HG03097 (cell line): ENCODE measurements at regions not wholly inside any gene's neighbourhood (a gene's known extent, or its start where the extent isn't known, plus 50 kb on each side); places are given as distances from the start of the nearest gene placed in this dataset.
"Not testable (repeated sequence)": the region's sequence is repeated elsewhere in the genome, so short reads cannot be mapped to it uniquely, and the experiment has no call there.

Source experiments
- ATAC-seq: cut with Tn5 transposase; IDR thresholded peaks from one replicate; pipeline ENCODE4 v1.9.1; 2021; ENCODE audit not compliant: unreplicated experiment, low FRiP score

DNA sequence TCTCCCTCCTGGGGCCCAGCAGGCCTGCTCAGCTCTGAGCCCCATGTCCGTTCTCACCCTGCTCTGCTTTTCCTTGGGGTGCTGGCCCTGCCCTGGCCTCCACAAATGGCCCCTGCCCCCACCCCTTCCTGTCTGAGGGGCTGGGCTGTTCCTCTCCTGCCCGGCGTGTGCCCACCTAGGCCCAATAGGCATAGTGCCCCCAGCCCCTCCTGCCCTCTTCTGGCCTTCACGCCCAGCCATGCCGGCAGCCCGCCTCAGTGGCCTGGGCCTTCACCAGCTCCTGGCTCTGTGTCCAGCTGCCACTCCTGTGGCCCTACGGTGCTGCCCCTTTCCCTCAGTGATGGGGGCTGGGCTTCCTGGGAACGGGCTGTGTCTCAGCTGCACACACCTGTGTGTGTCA lies 125.9 kb downstream of the TMEM121 start:
- ATAC-seq = not testable (repeated sequence)

DNA sequence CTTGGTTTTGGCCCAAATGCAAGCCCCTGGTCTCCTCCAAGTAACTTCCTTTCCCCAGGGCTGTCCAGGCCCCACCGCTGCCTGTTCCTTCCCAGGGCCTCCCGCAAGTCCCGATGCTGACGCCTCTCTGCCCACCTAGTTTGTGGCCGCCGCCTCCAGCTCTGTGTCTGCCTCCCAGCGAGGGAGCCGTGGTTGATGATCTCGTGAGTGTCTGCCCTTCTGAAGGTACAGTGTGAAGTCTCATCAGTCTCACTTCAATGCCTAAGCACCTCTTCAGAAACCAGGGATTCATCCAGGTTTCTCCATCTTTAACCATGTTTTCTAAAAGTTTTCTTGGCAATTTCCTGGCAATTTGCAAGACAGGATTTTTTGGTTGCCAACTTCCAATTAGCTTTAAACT lies 127.5 kb downstream of the TMEM121 start:
- not testable (repeated sequence) for ATAC-seq

DNA sequence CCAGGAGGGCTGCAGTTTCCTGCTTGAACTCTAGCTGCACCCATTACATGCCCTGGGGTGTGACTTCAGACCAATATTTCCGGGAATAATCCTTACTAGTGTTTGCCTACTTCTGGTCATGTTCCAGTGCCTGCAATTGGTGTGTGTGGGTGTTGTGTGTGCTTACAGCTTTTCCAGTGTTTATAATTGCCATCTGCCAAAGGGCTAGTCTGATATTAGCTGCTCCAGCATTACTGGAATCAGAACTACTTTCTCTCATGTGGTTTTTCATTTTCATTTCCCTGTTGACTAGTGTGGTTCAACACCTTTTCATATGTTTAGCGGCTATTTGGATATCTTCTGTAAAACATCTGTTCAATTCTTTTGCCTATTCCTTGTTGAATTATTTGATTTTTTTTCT lies 132.9 kb downstream of the TMEM121 start:
- ATAC-seq = not testable (repeated sequence)

DNA sequence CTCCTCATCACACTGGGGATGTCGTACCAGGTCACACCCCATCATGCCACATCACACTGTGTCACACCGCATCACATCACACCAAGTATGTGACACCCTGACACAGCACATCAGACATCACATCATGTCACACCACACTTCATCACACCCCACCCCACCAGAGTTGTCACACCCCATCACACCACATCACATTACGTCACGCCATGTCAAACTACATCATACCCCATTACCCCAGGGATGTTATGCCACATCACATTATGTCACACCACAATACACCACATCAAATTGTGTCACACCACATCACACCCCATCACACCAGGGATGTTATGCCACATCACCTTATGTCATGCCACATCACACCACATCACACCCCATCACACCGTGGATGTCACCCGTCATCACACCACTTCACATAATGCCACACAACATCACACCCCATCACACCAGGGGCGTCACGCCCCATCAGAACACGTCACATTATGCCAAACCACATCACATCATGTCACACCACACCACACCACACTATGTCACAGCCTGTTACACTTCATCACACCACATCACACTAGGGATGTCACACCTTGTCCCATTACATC lies 133.6 kb downstream of the TMEM121 start:
- ATAC-seq = no peak

DNA sequence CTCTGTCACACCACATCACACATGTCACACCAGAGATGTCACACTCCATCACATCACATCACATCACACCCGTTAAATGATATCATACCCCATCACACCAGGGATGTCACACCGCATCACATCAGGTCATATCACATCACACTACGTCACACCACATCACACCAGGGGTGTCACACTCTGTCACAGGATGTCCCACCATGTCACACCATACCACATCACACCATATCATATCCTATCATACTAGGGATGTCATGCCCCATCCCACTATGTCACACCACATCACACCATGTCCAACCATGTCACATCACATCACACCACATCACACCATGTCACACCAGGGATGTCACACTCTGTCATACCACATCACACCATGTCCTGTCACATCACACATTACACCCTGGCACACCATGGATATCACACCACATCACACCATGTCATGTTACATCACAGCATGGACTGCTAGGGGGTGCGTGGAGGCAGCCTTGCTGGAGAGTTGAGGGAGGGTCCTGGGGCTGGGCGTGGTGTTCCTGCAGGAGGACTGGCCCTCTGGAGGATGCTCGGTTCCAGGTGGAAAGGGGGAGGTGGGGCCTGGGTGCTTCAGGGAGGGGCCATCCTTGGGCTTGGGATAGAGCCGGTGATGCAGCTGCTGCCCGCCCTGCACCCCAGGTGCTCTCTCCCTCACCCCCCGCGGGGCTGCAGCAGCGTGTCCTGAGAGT lies 134.6 kb downstream of the TMEM121 start:
- no peak for ATAC-seq

DNA sequence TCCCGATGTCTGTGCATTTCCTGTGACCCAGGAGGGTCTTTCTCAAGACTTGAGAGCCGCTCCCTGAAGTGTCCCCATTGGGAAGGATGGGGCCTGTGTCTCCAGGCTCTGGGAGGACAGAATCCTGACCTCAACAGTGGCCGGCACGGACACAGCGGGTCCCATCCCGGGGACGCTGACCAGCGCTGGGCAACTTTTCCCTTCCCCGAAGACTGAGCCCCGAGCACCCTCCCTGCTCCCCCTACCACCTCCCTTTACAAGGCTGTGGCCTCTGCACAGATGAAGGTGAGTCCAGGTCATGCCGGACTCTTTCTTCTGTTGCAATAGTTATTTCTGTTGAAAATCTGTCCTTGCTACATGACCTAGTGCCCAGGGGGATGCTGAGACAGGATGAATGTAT lies 135.7 kb downstream of the TMEM121 start:
- not testable (repeated sequence) for ATAC-seq

DNA sequence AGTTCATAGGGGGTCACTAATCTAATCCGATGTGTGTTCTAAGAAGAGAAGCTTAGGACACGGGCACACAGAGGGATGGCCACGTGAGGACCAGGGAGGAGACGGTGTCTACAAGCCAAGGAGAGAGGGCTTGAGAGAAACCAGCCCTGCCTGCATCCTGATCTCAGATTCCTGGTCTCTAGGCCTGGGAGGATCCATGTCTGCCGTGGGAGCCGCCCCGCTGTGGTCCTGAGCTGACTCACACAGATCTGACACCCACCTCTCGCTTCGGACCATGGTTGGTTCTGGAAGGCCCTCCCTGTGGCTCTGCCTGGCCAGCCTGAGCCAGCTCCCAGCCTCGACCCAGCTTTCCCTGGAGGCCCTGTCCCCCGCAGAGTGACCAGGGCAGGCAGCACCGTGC lies 136.2 kb downstream of the TMEM121 start:
- not testable (repeated sequence) for ATAC-seq

DNA sequence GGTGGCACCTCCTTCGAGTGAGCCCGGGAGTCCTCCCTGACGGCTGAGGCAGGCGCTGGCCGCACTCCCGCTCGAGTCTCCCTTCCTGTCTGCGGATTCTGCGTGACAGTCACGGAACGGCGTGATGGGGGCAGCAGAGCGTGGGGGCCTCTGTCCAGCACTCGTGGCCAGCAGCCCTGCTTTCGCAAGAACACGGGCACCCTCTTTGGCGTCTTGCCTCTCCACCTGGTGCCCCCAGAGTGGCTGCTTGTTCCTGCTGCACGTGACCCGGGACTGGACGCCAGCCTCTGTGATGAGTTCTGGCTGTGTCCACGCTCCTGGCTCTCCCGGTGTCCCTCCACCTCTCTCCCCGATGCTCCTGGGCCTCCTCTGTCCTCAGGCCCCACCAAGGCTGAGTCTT lies 136.9 kb downstream of the TMEM121 start:
- not testable (repeated sequence) for ATAC-seq

DNA sequence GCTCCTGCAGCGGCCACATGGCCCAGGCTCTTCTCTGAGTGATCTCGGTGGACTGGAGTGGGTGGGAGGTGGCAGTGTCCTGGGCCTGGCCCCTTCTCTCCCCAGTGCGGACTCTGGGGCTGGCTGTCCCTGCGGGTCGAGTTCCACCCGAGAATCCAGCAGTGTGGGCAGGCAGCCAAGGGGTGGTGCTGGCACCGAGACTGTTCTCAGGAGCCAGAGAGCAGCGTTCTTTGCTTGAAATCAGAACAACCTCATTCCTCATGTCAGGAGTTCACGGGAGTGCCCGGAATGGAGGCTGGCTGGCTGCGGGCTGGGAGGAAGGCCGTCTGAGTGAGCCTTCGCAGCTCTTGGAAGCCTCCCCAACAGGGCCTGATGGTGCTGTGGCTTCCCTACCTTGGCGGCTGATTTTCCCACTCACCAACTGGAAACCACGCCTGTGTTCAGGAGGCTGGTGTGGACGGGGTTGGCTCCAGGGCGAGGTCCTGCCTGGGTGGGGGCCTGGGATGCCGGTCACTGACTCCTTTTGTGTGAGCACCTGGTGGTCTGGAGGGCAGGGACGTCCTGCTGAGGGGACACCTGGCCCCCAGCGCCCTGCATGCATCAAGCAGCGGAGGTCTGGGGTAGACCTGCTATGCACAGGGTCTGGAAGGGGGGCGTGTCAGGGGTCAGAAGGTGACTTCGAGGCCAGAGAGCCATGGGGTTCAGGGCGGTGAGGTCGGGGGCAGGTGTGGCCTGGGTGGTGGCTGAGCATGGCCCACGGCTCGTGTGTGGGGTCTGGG lies 137.6 kb downstream of the TMEM121 start:
- ATAC-seq = not testable (repeated sequence)

DNA sequence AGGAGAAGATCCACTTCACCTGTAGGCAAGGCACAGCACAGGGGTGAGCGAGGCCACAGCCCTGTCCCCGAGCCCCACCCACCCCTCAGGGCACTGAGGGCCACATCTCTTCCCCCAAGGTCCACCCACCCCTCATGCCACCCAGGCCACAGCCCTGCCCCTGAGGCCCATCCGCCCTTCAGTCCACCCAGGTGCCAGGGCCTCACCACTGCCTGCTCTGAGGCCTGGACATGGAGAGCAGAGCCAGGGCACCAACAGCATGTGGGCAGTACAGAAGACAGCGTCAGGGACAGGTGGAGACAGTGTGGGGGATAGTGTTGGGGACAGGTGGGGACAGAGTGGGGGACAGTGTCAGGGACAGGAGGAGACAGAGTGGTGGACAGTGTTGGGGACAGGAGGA lies 138.3 kb downstream of the TMEM121 start:
- no peak for ATAC-seq

DNA sequence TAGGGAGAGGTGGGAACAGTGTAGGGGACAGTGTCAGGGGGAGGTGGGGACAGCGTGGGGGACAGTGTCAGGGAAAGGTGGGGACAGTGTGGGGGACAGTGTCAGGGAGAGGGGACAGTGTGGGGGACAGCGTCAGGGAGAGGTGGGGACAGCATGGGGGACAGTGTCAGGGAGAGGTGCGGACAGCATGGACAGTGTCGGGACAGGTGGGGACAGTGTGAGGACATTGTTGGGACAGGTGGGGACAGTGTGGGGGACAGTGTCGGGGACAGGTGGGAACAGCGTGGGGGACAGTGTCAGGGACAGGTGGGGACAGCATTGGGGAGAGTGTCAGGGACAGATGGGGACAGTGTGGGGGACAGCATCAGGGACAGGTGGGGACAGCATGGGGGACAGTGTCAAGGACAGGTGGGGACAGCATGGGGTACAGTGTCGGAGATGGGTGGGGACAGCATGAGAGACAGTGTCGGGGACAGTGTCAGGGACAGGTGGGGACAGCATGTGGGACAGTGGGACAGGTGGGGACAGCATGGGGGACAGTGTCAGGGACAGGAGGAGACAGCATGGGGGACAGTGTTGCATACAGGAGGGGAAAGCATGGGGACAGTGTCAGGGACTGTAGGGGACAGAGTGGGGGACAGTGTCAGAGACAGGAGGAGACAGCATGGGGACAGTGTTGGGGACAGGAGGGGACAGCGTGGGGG lies 139.0 kb downstream of the TMEM121 start:
- no peak for ATAC-seq

DNA sequence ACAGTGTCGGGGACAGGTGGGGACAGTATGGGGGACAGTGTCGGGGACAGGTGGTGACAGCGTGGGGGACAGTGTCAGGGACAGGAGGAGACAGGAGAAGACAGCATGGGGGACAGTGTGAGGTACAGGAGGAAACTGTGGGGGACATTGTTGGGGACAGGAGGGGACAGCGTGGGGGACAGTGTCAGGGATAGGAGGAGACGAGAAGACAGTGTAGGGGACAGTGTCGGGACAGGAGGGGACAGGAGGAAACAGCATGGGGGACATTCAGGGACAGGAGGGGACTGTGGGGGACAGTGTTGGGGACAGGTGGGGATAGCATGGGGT lies 139.5 kb downstream of the TMEM121 start:
- no peak for ATAC-seq

DNA sequence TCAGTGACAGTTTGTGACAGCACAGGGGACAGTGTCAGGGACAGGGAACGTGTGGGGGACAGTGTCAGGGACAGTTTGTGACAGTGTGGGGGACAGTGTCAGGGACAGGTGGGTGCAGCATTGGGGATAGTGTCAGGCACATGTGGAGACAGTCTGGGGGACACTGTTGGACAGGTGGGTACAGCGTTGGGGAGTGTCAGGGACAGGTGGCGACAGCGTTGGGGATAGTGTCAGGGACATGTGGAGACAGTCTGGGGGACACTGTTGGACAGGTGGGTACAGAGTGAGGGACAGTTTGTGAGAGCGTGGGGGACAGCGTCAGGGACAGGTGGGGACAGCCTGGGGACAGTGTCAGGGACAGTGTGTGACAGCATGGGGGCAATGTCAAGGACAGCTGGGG lies 140.0 kb downstream of the TMEM121 start:
- no peak for ATAC-seq

DNA sequence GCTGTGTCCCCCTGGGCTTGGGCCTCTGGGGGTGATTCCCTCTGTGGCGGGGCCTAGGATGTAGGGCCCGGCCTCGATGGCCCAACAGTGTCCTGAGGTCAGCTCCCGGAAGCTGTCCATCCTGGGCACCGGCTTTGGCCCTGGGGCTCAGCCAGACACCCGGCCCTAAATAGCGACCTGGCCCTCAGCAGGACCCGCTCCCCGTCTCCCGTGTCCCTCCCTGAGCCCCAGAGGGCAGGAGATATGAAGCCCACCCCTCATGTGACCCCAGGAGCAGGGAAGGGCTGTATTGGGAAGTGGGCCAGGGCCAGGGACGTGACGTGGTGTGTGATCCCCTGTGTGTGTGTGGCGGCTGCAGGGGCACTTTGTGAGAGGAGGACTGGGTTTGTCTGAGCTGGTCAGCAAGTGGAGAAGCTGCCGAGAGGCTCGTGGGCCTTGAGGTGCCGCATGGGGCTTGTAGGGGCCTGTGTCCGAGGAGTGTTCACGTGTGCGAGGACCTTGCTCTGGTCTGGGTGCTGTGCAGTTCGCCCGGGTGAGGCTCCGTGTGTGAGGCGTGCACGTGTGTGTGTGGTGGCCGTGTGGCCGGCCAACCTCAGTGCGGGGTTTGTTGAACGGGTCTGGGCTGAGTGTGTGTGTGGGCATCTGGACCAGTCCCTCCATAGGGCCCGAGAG lies 140.7 kb downstream of the TMEM121 start:
- ATAC-seq = not testable (repeated sequence)

DNA sequence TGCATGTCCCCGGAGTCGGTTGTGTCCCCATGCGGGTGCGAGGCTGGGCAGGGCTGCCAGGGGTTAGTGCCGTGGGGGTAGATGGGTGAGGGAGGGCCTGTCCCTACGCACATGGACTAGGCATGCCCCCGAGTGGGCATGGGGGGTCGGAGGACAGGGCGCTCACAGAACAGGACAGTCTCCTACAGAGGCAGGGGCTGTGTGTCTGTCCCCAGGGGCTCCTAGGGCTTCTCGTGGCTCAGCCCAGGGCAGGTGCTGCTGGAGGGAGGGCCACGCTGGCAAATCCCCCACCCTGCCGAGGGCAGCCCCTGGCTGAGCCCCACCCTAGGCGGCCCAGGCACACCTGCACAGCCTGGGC lies 141.3 kb downstream of the TMEM121 start:
- not testable (repeated sequence) for ATAC-seq

DNA sequence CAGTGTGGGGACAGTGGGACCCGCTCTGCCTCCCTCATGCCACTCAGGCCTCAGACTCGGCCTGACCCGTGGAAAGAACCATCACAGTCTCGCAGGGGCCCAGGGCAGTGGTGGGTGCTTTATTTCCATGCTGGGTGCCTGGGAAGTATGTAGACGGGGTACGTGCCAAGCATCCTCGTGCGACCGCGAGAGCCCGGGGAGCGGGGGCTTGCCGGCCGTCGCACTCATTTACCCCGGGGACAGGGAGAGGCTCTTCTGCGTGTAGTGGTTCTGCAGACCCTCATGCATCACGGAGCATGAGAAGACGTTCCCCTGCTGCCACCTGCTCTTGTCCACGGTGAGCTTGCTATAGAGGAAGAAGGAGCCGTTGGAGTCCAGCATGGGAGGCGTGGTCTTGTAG lies 141.6 kb downstream of the TMEM121 start:
- not testable (repeated sequence) for ATAC-seq

DNA sequence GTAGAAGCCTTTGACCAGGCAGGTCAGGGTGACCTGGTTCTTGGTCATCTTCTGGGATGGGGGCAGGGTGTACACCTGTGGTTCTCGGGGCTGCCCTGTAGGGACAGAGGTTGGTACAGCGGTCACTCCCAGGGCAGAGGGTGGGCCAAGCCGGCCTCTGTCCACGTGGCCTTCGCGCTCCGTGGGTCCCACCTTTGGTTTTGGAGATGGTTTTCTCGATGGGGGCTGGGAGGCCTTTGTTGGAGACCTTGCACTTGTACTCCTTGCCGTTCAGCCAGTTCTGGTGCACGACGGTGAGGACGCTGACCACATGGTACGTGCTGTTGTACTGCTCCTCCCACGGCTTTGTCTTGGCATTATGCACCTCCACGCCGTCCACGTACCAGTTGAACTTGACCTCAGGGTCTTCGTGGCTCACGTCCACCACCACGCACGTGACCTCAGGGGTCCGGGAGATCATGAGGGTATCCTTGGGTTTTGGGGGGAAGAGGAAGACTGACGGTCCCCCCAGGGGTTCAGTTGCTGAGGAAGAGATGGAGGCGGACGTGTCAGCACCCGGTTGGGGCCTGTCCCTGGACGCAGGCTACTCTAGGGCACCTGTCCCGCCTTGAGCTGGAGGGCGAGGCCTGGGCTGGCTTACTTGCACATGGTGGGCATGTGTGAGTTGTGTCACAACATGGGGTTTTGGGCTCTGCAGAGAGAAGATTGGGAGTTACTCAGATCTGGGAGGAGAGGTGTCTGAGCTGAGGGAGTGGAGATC lies 142.3 kb downstream of the TMEM121 start:
- not testable (repeated sequence) for ATAC-seq

DNA sequence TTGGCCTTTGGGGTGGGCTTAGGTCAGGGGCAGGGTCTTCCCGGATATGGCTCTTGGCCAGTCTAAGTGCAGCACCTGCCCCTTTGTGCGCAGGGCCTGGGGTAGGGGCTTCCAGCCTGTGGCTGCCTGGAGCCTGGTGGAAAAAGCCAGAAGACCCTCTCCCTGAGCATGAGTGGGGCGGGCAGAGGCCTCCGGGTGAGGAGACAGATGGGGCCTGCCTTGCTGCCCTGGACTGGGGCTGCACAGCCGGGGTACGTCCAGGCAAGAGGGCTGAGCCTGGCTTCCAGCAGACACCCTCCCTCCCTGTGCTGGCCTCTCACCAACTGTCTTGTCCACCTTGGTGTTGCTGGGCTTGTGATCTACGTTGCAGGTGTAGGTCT lies 142.8 kb downstream of the TMEM121 start:
- ATAC-seq = not testable (repeated sequence)

DNA sequence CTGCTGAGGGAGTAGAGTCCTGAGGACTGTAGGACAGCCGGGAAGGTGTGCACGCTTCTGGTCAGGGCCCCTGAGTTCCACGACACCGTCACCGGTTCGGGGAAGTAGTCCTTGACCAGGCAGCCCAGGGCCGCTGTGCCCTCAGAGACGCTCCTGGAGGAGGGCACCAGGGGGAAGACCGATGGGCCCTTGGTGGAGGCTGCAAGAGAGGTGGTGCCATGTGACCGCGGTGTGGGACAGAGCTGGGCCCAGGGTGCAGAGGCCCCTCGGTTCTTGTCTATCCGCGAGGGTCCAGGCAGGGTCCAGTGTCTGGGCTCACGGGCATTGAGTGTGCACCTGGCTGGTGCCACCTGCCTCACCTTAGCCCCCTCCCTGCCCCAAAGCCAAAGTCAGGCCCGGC lies 143.3 kb downstream of the TMEM121 start:
- ATAC-seq = not testable (repeated sequence)
